Spleen (tissue), 11 donors: ENCODE measurements at regions not wholly inside any gene's neighbourhood (a gene's known extent, or its start where the extent isn't known, plus 50 kb on each side); places are given as distances from the start of the nearest gene placed in this dataset.

ENCODE experiments used
- DNase-seq: peaks from one replicate; pipeline ENCODE4 v3.0.0-alpha.2; 2020
- H3K27ac ChIP-seq, 8 donors: fragments of 200-600 bp; sonication (generic) in 7 of 8; 1 replicate in 4 of 8; 2 replicates in 4 of 8; pipeline versions ENCODE4 v1.5.0 to v1.8.0; 2016 to 2021; ENCODE audit warnings: inconsistent platforms in 4 of 8, mild to moderate bottlenecking in 4 of 8, moderate library complexity in 1 of 8
- H3K27me3 ChIP-seq, 7 donors: fragments of 200-600 bp; sonication (generic) in 6 of 7; replicated peaks in 1 of 7; 1 replicate in 4 of 7; 2 replicates in 3 of 7; pipeline versions ENCODE4 v1.5.0 to v1.8.0; 2016 to 2021; ENCODE audit warnings: inconsistent platforms in 3 of 7, mild to moderate bottlenecking in 1 of 7
- H3K36me3 ChIP-seq, 6 donors: fragments of 200-600 bp; sonication (generic) in 5 of 6; 1 replicate in 4 of 6; 2 replicates in 2 of 6; pipeline versions ENCODE4 v1.5.0 to v1.8.0; 2016 to 2021; ENCODE audit warnings: inconsistent platforms in 2 of 6
- H3K4me1 ChIP-seq, 6 donors: fragments of 200-600 bp; sonication (generic) in 5 of 6; 1 replicate in 3 of 6; 2 replicates in 3 of 6; pipeline versions ENCODE4 v1.5.0 to v1.8.0; 2016 to 2021; ENCODE audit warnings: inconsistent platforms in 3 of 6
- H3K4me3 ChIP-seq, 8 donors: fragments of 200-600 bp; sonication (generic) in 7 of 8; 1 replicate in 4 of 8; 2 replicates in 4 of 8; pipeline versions ENCODE4 v1.5.0 to v1.8.0; 2016 to 2021; ENCODE audit warnings: inconsistent platforms in 4 of 8, mild to moderate bottlenecking in 4 of 8, moderate library complexity in 2 of 8
- H3K9me3 ChIP-seq, 8 donors: fragments of 200-600 bp; sonication (generic) in 7 of 8; 1 replicate in 4 of 8; 2 replicates in 4 of 8; pipeline versions ENCODE4 v1.5.0 to v1.8.0; 2016 to 2021; ENCODE audit warnings: inconsistent platforms in 4 of 8
- POLR2A ChIP-seq, 3 donors: fragments of 450-650 bp; IDR thresholded peaks; one replicate each; pipeline ENCODE4 v1.5.1; 2017; ENCODE audit warnings: antibody characterized with exemption in 3 of 3, mild to moderate bottlenecking in 1 of 3
- POLR2AphosphoS5 ChIP-seq, 3 donors: sonication (generic); formaldehyde crosslinking; IDR thresholded peaks; one replicate each; pipeline ENCODE4 v1.5.1; 2017; ENCODE audit warnings: antibody characterized with exemption in 3 of 3
- WGBS, 5 donors: extraction: QIAGEN DNeasy Blood & Tissue Kit in 3 of 5; methylation state at CpG; one replicate each; pipeline versions ENCODE4 v1.1.5 to v1.1.7; 2013 to 2018; 5-methylcytosine and 5-hydroxymethylcytosine counted together
- intact Hi-C: fragments of 100-400 bp; cut with DNase I; formaldehyde crosslinking; loops from one replicate; pipeline ENCODE4 v1.15.0; 2023; ENCODE audit warnings: low total_unique reads
- TF ChIP-seq, protein P1 (sequence below), 11 experiments: fragments of 200-600 bp in 7 of 11; fragments of 450-650 bp in 4 of 11; sonication (generic) in 4 of 11; IDR thresholded peaks in 8 of 11; conservative IDR thresholded peaks in 3 of 11; 1 replicate in 7 of 11; 2 replicates in 4 of 11; pipeline versions ENCODE4 v1.4.0 to v1.8.0; 2016 to 2021; ENCODE audit warnings: antibody characterized with exemption in 11 of 11, inconsistent platforms in 4 of 11, mild to moderate bottlenecking in 1 of 11
- donor health status: healthy with polysubstance abuse.
- donor health status: DM: no; HTN: no; CAD: no; lungs with moderate emphysema.
- donor health status: DM: no; HTN: no; CAD: no.
- donor health status: Bipolar disorder and iron deficiency.
- donor health status: healthy.
- donor health status: DM: no; HTN: no; CAD: no.
- donor health status: DM: yes; HTN: yes; CAD: no.

DNA sequence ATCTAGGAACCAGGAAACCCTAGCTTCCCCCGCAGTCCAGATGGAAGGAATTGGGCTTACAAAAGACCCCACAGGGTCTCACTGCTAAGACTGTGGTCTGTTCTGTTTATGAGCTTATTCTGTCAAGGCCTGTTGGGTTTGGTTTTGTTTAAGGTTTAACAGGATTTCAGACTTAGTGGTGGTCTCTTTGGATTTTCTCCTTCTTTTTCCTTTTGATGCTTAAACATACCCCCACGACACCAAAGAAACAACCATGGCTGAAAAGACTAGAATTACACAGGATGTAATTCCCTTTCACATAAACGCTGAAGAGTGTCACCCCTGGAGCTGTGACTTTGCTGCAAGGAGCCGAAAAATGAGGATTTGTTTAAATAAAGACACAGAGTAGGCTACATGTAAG is 408.6 kb downstream of the PREX1 start:
- TF ChIP-seq POLR2A (IDR thresholded peaks at IDR 0.05) (no peak), POLR2AphosphoS5 (IDR thresholded peaks at IDR 0.05) (no peak)
- TF ChIP-seq, protein P1, sequence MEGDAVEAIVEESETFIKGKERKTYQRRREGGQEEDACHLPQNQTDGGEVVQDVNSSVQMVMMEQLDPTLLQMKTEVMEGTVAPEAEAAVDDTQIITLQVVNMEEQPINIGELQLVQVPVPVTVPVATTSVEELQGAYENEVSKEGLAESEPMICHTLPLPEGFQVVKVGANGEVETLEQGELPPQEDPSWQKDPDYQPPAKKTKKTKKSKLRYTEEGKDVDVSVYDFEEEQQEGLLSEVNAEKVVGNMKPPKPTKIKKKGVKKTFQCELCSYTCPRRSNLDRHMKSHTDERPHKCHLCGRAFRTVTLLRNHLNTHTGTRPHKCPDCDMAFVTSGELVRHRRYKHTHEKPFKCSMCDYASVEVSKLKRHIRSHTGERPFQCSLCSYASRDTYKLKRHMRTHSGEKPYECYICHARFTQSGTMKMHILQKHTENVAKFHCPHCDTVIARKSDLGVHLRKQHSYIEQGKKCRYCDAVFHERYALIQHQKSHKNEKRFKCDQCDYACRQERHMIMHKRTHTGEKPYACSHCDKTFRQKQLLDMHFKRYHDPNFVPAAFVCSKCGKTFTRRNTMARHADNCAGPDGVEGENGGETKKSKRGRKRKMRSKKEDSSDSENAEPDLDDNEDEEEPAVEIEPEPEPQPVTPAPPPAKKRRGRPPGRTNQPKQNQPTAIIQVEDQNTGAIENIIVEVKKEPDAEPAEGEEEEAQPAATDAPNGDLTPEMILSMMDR (IDR thresholded peaks at IDR 0.05 in 8 of 11, conservative IDR thresholded peaks at IDR 0.05 in 3 of 11): no peak
- H3K4me1 ChIP-seq: peaks cover 0 to 3% (median 0%) of the 10 kb centered on the region in 6 donors
- 81 to 88% (median 83%) methylated on average over 4 of the region's 4 CpGs for WGBS, 5 donors
- H3K4me3 ChIP-seq: no peak overlapping the region
- H3K27me3 ChIP-seq: peaks cover 0 to 17% (median 0%) of the 10 kb centered on the region in 7 donors
- no peak for DNase-seq
- intact Hi-C loops: no loop called here
- no peaks in the 10 kb centered on the region for H3K36me3 ChIP-seq
- no peak overlapping the region for H3K27ac ChIP-seq
- no peaks in the 10 kb centered on the region for H3K9me3 ChIP-seq

DNA sequence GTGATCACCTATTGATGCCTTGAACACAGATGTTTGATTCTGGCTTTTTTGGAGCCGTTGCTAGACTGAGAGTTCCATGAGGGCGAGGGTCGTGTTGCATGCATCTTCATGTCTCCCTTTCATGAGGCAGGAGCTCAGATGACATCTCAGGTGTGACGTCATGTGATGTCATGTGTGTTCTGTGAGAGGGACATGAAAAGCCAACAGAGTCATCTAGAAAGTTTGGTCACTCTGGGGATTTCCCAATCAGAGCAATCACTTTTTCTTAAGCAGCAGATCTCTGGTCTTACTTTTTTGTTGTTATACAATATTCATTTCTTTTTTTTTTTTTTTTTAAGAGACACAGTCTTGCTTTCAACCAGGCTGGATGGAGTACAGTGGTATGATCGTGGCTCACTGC is 411.8 kb downstream of the PREX1 start:
- Histone ChIP-seq H3K4me1 (no peaks in the 10 kb centered on the region), H3K36me3 (no peaks in the 10 kb centered on the region), H3K9me3 (no peaks in the 10 kb centered on the region), H3K27me3 (peaks cover 0 to 11% (median 0%) of the 10 kb centered on the region in 7 donors), H3K27ac (no peak overlapping the region), H3K4me3 (no peak overlapping the region)
- TF ChIP-seq POLR2A (IDR thresholded peaks at IDR 0.05) (no peak), POLR2AphosphoS5 (IDR thresholded peaks at IDR 0.05) (no peak)
- TF ChIP-seq, protein P1 (IDR thresholded peaks at IDR 0.05 in 8 of 11, conservative IDR thresholded peaks at IDR 0.05 in 3 of 11): no peak
- WGBS, 5 donors: 57 to 78% (median 67%) methylated on average over 5 of the region's 5 CpGs
- no peak for DNase-seq
- intact Hi-C loops: no loop called here

DNA sequence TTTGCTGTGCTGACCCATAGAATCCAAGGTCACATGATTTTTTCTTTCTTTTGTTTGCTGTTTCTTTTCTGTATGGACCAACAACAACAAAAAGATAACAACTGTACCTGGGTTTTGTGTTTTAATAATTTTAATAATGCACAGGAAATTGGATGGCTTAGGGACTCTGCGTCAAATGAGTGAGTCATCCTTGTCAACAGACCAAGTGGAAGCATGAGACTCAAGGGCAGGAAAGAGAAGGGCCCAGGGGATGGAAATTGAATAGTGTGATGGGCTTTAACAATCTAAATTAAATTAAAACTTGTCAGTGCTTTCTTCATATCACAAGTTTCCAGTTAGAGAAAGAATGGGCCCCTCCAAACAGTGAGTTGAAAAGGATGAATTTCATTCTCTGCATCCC is 413.0 kb downstream of the PREX1 start:
- TF ChIP-seq POLR2AphosphoS5 (IDR thresholded peaks at IDR 0.05): no peak
- no peak for TF ChIP-seq POLR2A (IDR thresholded peaks at IDR 0.05)
- TF ChIP-seq, protein P1 (IDR thresholded peaks at IDR 0.05 in 8 of 11, conservative IDR thresholded peaks at IDR 0.05 in 3 of 11): no peak
- Histone ChIP-seq H3K27ac (no peak overlapping the region), H3K27me3 (peaks cover 0 to 10% (median 0%) of the 10 kb centered on the region in 7 donors), H3K9me3 (no peaks in the 10 kb centered on the region), H3K4me1 (no peaks in the 10 kb centered on the region), H3K4me3 (no peak overlapping the region), H3K36me3 (no peaks in the 10 kb centered on the region)
- intact Hi-C loops: no loop called here
- 53 to 71% (median 65%) methylated on average over 1 of the region's 1 CpG for WGBS, 5 donors
- DNase-seq: no peak

DNA sequence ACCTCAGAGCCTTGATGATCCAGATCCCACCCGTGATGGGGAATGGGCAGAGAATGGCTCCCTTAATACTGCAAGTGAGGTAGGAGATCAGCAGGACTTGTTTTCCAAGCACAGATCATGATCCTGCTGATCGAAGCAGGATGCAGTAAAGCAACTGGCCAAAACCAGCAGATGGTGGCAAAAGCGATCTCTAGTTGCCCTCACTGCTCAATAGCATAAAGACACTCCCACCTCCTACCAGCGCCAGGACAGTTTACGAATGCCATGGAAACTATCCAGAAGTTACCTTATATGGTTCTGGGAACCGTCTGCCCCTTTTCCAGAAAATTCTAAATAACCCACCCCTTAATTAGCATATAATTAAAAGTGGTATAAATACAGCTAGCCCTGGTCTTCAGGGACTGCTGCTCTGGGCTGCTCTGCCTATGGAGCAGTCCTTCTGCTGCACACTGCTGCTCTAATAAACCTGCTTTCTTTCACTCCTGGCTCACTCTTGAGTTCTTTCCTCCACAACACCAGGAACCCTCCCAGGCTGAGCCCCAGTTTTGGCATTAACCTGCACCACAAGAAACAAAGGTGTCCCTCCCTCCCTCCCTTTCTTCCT is 415.8 kb downstream of the PREX1 start:
- no peaks in the 10 kb centered on the region for H3K9me3 ChIP-seq
- no peak overlapping the region for H3K27ac ChIP-seq
- H3K4me3 ChIP-seq: no peak overlapping the region
- H3K27me3 ChIP-seq: peaks cover 0 to 15% (median 0%) of the 10 kb centered on the region in 7 donors
- no peaks in the 10 kb centered on the region for H3K4me1 ChIP-seq
- H3K36me3 ChIP-seq: no peaks in the 10 kb centered on the region
- intact Hi-C loops: no loop called here
- TF ChIP-seq, protein P1 (IDR thresholded peaks at IDR 0.05 in 8 of 11, conservative IDR thresholded peaks at IDR 0.05 in 3 of 11): no peak
- TF ChIP-seq POLR2A (IDR thresholded peaks at IDR 0.05) (no peak), POLR2AphosphoS5 (IDR thresholded peaks at IDR 0.05) (no peak)
- no peak for DNase-seq
- WGBS, 5 donors: 71 to 84% (median 79%) methylated on average over 6 of the region's 6 CpGs
